KMS-11 (cell line): ENCODE measurements at regions not wholly inside any gene's neighbourhood (a gene's known extent, or its start where the extent isn't known, plus 50 kb on each side); places are given as distances from the start of the nearest gene placed in this dataset.

Experiments
- H2AFZ ChIP-seq: fragments of 200-600 bp; sonication (generic); 2 replicates; pipeline ENCODE4 v1.6.1; 2016; ENCODE audit warnings: antibody characterized with exemption, mixed run types, low read depth
- H3K27ac ChIP-seq: fragments of 200-600 bp; sonication (generic); 2 replicates; pipeline ENCODE4 v1.6.1; 2016; ENCODE audit warnings: mild to moderate bottlenecking, mixed run types
- H3K27me3 ChIP-seq: fragments of 200-600 bp; sonication (generic); 2 replicates; pipeline ENCODE4 v1.6.1; 2017; ENCODE audit warnings: mild to moderate bottlenecking, low read depth, mixed run types, moderate library complexity; ENCODE audit not compliant: insufficient read depth
- H3K36me3 ChIP-seq: fragments of 200-600 bp; sonication (generic); 2 replicates; pipeline ENCODE4 v1.6.1; 2017; ENCODE audit warnings: mild to moderate bottlenecking, mixed run types; ENCODE audit not compliant: insufficient read depth
- H3K4me1 ChIP-seq: fragments of 200-600 bp; sonication (generic); 2 replicates; pipeline ENCODE4 v1.6.1; 2016; ENCODE audit warnings: mild to moderate bottlenecking, low read depth, mixed run types; ENCODE audit not compliant: poor library complexity, severe bottlenecking
- H3K4me2 ChIP-seq: fragments of 200-600 bp; sonication (generic); 2 replicates; pipeline ENCODE4 v1.7.0; 2016; ENCODE audit warnings: mild to moderate bottlenecking, mixed run types
- H3K4me3 ChIP-seq: fragments of 200-600 bp; sonication (generic); IDR thresholded peaks from 2 replicates; pipeline ENCODE4 v1.6.1; 2017; ENCODE audit warnings: low read depth, low read length, mixed read lengths; ENCODE audit not compliant: insufficient read depth
- H3K79me2 ChIP-seq: fragments of 200-600 bp; sonication (generic); 2 replicates; pipeline ENCODE4 v1.6.1; 2016; ENCODE audit warnings: low read depth, mixed run types; ENCODE audit not compliant: insufficient read depth
- H3K9ac ChIP-seq: fragments of 200-600 bp; sonication (generic); 2 replicates; pipeline ENCODE4 v1.6.1; 2016; ENCODE audit warnings: mild to moderate bottlenecking, mixed run types
- H4K20me1 ChIP-seq: fragments of 200-600 bp; sonication (generic); 2 replicates; pipeline ENCODE4 v1.6.1; 2016; ENCODE audit warnings: mild to moderate bottlenecking, mixed run types; ENCODE audit not compliant: insufficient read depth
- CTCF ChIP-seq: fragments of 200-600 bp; sonication (generic); conservative IDR thresholded peaks from 2 replicates; pipeline ENCODE4 v1.6.1; 2017; ENCODE audit warnings: low read depth, mild to moderate bottlenecking, antibody characterized with exemption, low read length, moderate library complexity, mixed read lengths

DNA sequence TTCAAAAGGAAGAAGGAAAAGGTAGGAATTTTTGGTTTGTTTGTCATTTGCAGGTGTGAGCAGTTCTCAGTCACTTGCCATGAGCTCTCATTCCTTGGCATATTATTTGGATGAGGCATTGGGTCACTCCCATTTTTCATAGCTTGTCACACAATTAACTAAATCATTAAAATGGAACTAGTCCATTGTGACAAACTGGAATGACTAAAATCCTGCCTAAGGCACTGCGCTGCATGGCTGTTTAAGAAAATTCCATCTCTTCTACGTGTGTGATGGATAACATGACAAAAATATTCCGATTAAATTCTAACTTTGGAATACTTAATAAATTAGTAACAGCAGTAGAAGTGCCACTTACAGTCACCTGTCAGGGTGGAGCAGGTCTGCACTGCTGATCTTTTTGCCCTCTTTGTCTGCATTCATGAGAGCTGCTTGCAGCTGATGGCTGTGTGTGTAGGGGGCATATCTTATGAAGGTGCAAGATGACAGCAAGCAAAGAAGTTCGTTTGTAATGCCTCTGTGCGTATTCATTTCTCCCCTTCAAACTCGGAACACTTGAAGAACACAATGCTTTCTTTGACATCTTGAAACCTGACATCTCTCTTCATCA, 1292.6 kb upstream of the MAP3K7 start:
- Histone ChIP-seq H4K20me1 (no peaks in the 10 kb centered on the region), H2AFZ (no peak overlapping the region), H3K4me2 (no peak overlapping the region), H3K9ac (no peak overlapping the region), H3K36me3 (no peaks in the 10 kb centered on the region), H3K27me3 (no peaks in the 10 kb centered on the region), H3K4me3 (no peak overlapping the region), H3K27ac (no peak overlapping the region), H3K4me1 (no peaks in the 10 kb centered on the region), H3K79me2 (no peaks in the 10 kb centered on the region)
- no peak for TF ChIP-seq CTCF

DNA sequence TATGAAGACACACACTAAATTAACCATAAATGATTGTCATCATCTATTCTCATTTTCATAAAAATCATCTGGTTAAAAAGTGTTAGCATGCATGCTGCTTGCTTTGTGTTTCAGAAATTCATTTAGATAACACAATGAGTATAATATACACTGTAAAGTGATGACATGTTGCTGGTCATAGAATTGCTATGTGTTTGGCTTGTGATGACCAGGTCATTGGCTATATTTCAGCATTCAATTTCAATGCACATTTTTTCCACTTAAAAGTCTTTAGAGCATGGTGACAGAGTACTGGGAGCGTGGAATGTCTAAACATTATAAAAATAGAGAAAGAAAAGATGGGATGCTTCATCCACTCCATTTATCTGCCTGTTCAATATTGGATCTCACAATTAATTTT, 1291.1 kb upstream of the MAP3K7 start:
- Histone ChIP-seq H3K27me3 (no peaks in the 10 kb centered on the region), H3K36me3 (no peaks in the 10 kb centered on the region)
- TF ChIP-seq CTCF: no peak

GRCh38 chr6:91874971-91875370, 1288.1 kb upstream of the MAP3K7 start:
- no peaks in the 10 kb centered on the region for H4K20me1 ChIP-seq
- no peak for TF ChIP-seq CTCF
- H3K4me1 ChIP-seq: no peaks in the 10 kb centered on the region
- H3K27ac ChIP-seq: no peak overlapping the region
- no peak overlapping the region for H3K4me3 ChIP-seq
- no peaks in the 10 kb centered on the region for H3K79me2 ChIP-seq
- no peak overlapping the region for H2AFZ ChIP-seq
- no peak overlapping the region for H3K9ac ChIP-seq
- H3K36me3 ChIP-seq: no peaks in the 10 kb centered on the region
- H3K4me2 ChIP-seq: no peak overlapping the region
- H3K27me3 ChIP-seq: no peaks in the 10 kb centered on the region

More for the DNA sequence above, 1291.1 kb upstream of the MAP3K7 start:
- no peaks in the 10 kb centered on the region for H4K20me1 ChIP-seq
- no peak overlapping the region for H3K27ac ChIP-seq
- H3K4me1 ChIP-seq: no peaks in the 10 kb centered on the region
- H3K4me2 ChIP-seq: no peak overlapping the region
- no peak overlapping the region for H3K4me3 ChIP-seq
- H2AFZ ChIP-seq: no peak overlapping the region
- H3K9ac ChIP-seq: no peak overlapping the region
- no peaks in the 10 kb centered on the region for H3K79me2 ChIP-seq

DNA sequence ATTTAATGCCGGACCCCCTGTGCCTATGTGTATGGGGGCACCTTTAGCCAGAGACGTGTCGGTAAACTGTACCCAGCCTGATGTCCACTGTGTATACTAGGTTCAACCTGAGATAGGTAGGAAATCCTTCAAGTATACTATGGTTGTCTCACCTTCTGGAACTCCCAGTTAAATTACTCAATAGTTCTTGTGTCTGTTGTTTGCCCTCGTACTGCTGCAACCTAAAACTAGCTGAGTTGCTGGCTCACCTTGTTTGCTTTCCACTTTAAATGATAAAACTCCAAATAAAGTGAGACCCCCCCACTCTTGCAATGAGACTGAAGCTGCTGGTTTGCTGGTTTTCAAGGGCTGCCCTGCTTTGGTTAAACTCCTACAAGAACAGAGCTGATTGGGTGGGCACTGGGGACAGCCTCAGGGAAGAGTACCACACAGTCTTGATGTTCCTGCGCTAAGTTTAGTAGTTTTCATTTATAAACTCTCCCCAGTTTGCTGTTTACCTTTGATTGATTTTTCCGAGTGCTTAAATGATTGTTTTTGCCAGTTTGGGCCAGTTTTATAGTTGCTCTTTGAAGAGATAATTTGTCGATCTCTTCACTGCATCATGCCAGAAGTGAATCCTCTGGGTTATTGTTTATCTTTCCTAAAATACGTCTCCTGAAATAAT, 1281.8 kb upstream of the MAP3K7 start:
- Histone ChIP-seq H3K27me3 (no peaks in the 10 kb centered on the region), H3K27ac (no peak overlapping the region), H3K4me1 (no peaks in the 10 kb centered on the region), H3K4me2 (no peak overlapping the region), H4K20me1 (no peaks in the 10 kb centered on the region), H2AFZ (no peak overlapping the region), H3K9ac (no peak overlapping the region), H3K79me2 (no peaks in the 10 kb centered on the region), H3K4me3 (no peak overlapping the region), H3K36me3 (no peaks in the 10 kb centered on the region)
- TF ChIP-seq CTCF: no peak
